Central memory CD4-positive, alpha-beta T cell (primary cell): ENCODE measurements at regions not wholly inside any gene's neighbourhood (a gene's known extent, or its start where the extent isn't known, plus 50 kb on each side); places are given as distances from the start of the nearest gene placed in this dataset.

ENCODE experiments used
- DNase-seq: peaks from one replicate; pipeline ENCODE4 v3.0.0; 2022

- no peak for DNase-seq
These were observed 1225.8 kb downstream of the SUCLG1 start for GRCh38 chr2:83233326-83233725.

- DNase-seq: no peak
These were observed 1229.6 kb downstream of the SUCLG1 start for GRCh38 chr2:83229443-83229842.

- DNase-seq: no peak
These were observed 1234.4 kb downstream of the SUCLG1 start for GRCh38 chr2:83224591-83225200.

- no peak for DNase-seq
These were observed 1237.8 kb downstream of the SUCLG1 start for GRCh38 chr2:83221258-83221657.

- DNase-seq: no peak
These were observed 1241.2 kb downstream of the SUCLG1 start for GRCh38 chr2:83217854-83218253.

- no peak for DNase-seq
These were observed 1262.9 kb downstream of the SUCLG1 start for GRCh38 chr2:83196225-83196624.

- DNase-seq: no peak
These were observed 1267.8 kb downstream of the SUCLG1 start for GRCh38 chr2:83191316-83191715.

- no peak for DNase-seq
These were observed 1272.8 kb downstream of the SUCLG1 start for GRCh38 chr2:83186105-83186760.

- peak; percentile 0 for DNase-seq
These were observed 1278.1 kb downstream of the SUCLG1 start for GRCh38 chr2:83180862-83181530.

GRCh38 chr2:83176539-83176938 lies 1282.5 kb downstream of the SUCLG1 start:
- DNase-seq: no peak

GRCh38 chr2:83172841-83173240 lies 1286.2 kb downstream of the SUCLG1 start:
- no peak for DNase-seq

- DNase-seq: no peak
These were observed 1290.7 kb downstream of the SUCLG1 start for GRCh38 chr2:83168377-83168776.

GRCh38 chr2:83162421-83162820 lies 1296.7 kb downstream of the SUCLG1 start:
- DNase-seq: no peak

GRCh38 chr2:83160571-83160970 lies 1298.5 kb downstream of the SUCLG1 start:
- DNase-seq: no peak

GRCh38 chr2:83155826-83156225 lies 1303.3 kb downstream of the SUCLG1 start:
- DNase-seq: no peak

- DNase-seq: no peak
These were observed 1315.1 kb downstream of the SUCLG1 start for GRCh38 chr2:83143946-83144345.

- DNase-seq: no peak
These were observed 1316.1 kb downstream of the SUCLG1 start for GRCh38 chr2:83142934-83143333.

- DNase-seq: no peak
These were observed 1343.5 kb downstream of the SUCLG1 start for GRCh38 chr2:83115606-83116005.

- DNase-seq: no peak
These were observed 1343.9 kb downstream of the SUCLG1 start for GRCh38 chr2:83115155-83115554.

GRCh38 chr2:83113953-83114352 lies 1345.1 kb downstream of the SUCLG1 start:
- DNase-seq: no peak

- no peak for DNase-seq
These were observed 1346.2 kb downstream of the SUCLG1 start for GRCh38 chr2:83112858-83113257.

GRCh38 chr2:83109284-83109683 lies 1349.8 kb downstream of the SUCLG1 start:
- no peak for DNase-seq

GRCh38 chr2:83106853-83107252 lies 1352.2 kb downstream of the SUCLG1 start:
- no peak for DNase-seq

GRCh38 chr2:83104202-83104601 lies 1354.9 kb downstream of the SUCLG1 start:
- DNase-seq: no peak
